Panc1 (cell line): ENCODE measurements at regions not wholly inside any gene's neighbourhood (a gene's known extent, or its start where the extent isn't known, plus 50 kb on each side); places are given as distances from the start of the nearest gene placed in this dataset.

Source experiments
- ATAC-seq: fragments of 200-7000 bp; cut with Tn5 transposase; 2 replicates; pipeline ENCODE4 v1.9.1; 2020; ENCODE audit warnings: mild to moderate bottlenecking, moderate library complexity
- BruUV-seq: library from RNA; stranded (reverse); fragments of 400-500 nt; replicated peaks from 2 replicates; lab custom pipeline; 2021; lab: Mats Ljungman, UMichigan
- CTCF ChIA-PET: fragments of 300-600 bp; sonication (Branson Sonifier 250); formaldehyde crosslinking; loops from one replicate; lab custom pipeline; 2022; ENCODE audit warnings: antibody characterized with exemption; lab: Charles Lee
- POLR2A ChIA-PET: fragments of 300-600 bp; sonication (Branson Sonifier 250); formaldehyde crosslinking; loops from one replicate; lab custom pipeline; 2022; ENCODE audit warnings: antibody characterized with exemption; lab: Charles Lee
- DNase-seq: peaks from one replicate; pipeline ENCODE4 v3.0.0-alpha.2; 2010; ENCODE audit warnings: low read depth, low spot score
- H3K27ac ChIP-seq: 2 replicates; pipeline ENCODE4 v1.5.1; 2011; ENCODE audit warnings: mild to moderate bottlenecking, low read length, inconsistent platforms
- H3K27me3 ChIP-seq: fragments of 200-500 bp; sonication (Bioruptor generic); 2 replicates; pipeline ENCODE4 v1.6.0; 2014; ENCODE audit warnings: low read length, inconsistent platforms; ENCODE audit not compliant: control insufficient read depth, insufficient read depth
- H3K36me3 ChIP-seq: fragments of 200-500 bp; sonication (Bioruptor generic); 2 replicates; pipeline ENCODE4 v1.5.1; 2014; ENCODE audit warnings: inconsistent platforms, mild to moderate bottlenecking, low read length, moderate library complexity; ENCODE audit not compliant: control insufficient read depth, insufficient read depth
- H3K4me1 ChIP-seq: 2 replicates; pipeline ENCODE4 v1.5.1; 2011; ENCODE audit warnings: inconsistent platforms, mild to moderate bottlenecking, low read length, moderate library complexity; ENCODE audit not compliant: control insufficient read depth, insufficient read depth
- H3K4me3 ChIP-seq, 2 experiments: 2 replicates each; pipeline ENCODE4 v1.5.1; 2011 to 2012; ENCODE audit warnings: low read depth in 2 of 2, low read length in 2 of 2, mild to moderate bottlenecking in 2 of 2, inconsistent platforms in 1 of 2, moderate library complexity in 1 of 2
- H3K9me3 ChIP-seq: fragments of 200-500 bp; sonication (Bioruptor generic); 2 replicates; pipeline ENCODE4 v1.5.1; 2014; ENCODE audit warnings: low read depth, mild to moderate bottlenecking, inconsistent platforms, low read length, moderate library complexity; ENCODE audit not compliant: control insufficient read depth, insufficient read depth
- POLR2AphosphoS5 ChIP-seq: IDR thresholded peaks from 2 replicates; pipeline ENCODE4 v1.6.1; 2012; ENCODE audit warnings: mild to moderate bottlenecking, low read depth, low read length, moderate library complexity
- REST ChIP-seq, 2 experiments: IDR thresholded peaks; 2 replicates each; pipeline ENCODE4 v1.6.1; 2011 to 2012; ENCODE audit warnings: low read depth in 2 of 2, control low read depth in 1 of 2, low read length in 1 of 2, mild to moderate bottlenecking in 1 of 2, moderate library complexity in 1 of 2; ENCODE audit not compliant: insufficient read depth in 1 of 2
- SIN3A ChIP-seq: IDR thresholded peaks from 2 replicates; pipeline ENCODE4 v1.6.1; 2012; ENCODE audit warnings: low read depth, mild to moderate bottlenecking, low read length, moderate library complexity, borderline replicate concordance; ENCODE audit not compliant: insufficient read depth
- TCF7L2 ChIP-seq: IDR thresholded peaks from 2 replicates; pipeline ENCODE4 v1.6.1; 2011; ENCODE audit warnings: mild to moderate bottlenecking, low read depth, low read length, inconsistent platforms
- in situ Hi-C: cut with HindIII; loops from 2 replicates; pipeline ENCODE4 v1.10.0; 2016; ENCODE audit warnings: low sequenced_read_pairs, low pct_unique_long_range_greater_than_20kb
- intact Hi-C: fragments of 100-400 bp; cut with micrococcal nuclease; formaldehyde crosslinking; loops from one replicate; pipeline ENCODE4 v1.10.0; 2022; ENCODE audit not compliant: unreplicated experiment
- TF ChIP-seq, protein P1 (sequence below): fragments of 450-650 bp; IDR thresholded peaks from 2 replicates; pipeline ENCODE4 v1.5.1; 2017; ENCODE audit warnings: mild to moderate bottlenecking

DNA sequence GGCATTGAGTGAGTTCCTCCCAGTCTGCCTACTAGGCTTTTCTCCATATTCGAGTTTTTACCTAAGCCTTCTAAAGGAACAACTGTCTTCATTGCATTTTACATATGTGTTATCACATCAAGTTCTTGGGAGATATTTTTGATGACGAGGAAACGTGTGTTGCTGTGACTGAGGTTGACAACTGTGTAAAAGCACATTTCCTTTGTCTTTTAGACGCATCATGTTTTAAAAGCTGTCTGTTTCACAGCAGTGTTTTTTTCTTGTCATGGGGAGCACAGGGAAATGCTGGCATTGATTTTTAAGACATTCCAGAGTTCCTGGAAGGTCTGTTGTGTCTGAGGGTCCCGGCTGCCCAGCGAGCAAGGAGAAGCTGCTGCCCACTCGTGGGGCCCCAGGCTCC lies 381.8 kb downstream of the DCDC2C start:
- ChIA-PET CTCF (no interaction called here), POLR2A (no interaction called here)
- in situ Hi-C loops (no loop called here), intact Hi-C loops (no loop called here)
- Histone ChIP-seq H3K4me1 (no peaks in the 10 kb centered on the region), H3K4me3 (no peak overlapping the region), H3K27ac (no peak overlapping the region), H3K27me3 (no peaks in the 10 kb centered on the region), H3K9me3 (no peaks in the 10 kb centered on the region), H3K36me3 (no peaks in the 10 kb centered on the region)
- DNase-seq (no peak), ATAC-seq (no peak)
- TF ChIP-seq POLR2AphosphoS5 (no peak), TCF7L2 (no peak), SIN3A (no peak), REST (IDR thresholded peaks at IDR 0.05; ENCODE audit: insufficient read depth in 1 of 2, low read depth in 2 of 2, low read length in 1 of 2) (no peak)
- TF ChIP-seq, protein P1, sequence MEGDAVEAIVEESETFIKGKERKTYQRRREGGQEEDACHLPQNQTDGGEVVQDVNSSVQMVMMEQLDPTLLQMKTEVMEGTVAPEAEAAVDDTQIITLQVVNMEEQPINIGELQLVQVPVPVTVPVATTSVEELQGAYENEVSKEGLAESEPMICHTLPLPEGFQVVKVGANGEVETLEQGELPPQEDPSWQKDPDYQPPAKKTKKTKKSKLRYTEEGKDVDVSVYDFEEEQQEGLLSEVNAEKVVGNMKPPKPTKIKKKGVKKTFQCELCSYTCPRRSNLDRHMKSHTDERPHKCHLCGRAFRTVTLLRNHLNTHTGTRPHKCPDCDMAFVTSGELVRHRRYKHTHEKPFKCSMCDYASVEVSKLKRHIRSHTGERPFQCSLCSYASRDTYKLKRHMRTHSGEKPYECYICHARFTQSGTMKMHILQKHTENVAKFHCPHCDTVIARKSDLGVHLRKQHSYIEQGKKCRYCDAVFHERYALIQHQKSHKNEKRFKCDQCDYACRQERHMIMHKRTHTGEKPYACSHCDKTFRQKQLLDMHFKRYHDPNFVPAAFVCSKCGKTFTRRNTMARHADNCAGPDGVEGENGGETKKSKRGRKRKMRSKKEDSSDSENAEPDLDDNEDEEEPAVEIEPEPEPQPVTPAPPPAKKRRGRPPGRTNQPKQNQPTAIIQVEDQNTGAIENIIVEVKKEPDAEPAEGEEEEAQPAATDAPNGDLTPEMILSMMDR: no peak
- BruUV-seq: no TSS peak

GRCh38 chr2:4090668-4091630 lies 387.6 kb downstream of the DCDC2C start:
- POLR2A ChIA-PET: interaction anchor here (0.6 kb wide), 1 partner anchor 1432 kb away, joined by 11 read pairs; no protein-coding TSS in a partner anchor
- Histone ChIP-seq H3K27me3 (no peaks in the 10 kb centered on the region), H3K27ac (no peak overlapping the region), H3K4me3 (no peak overlapping the region), H3K36me3 (no peaks in the 10 kb centered on the region), H3K9me3 (no peaks in the 10 kb centered on the region), H3K4me1 (no peaks in the 10 kb centered on the region)
- intact Hi-C loops: no loop called here
- CTCF ChIA-PET: no interaction called here
- no peak for ATAC-seq
- no TSS peak for BruUV-seq
- no peak for DNase-seq
- in situ Hi-C loops: no loop called here
- no peak for TF ChIP-seq POLR2AphosphoS5

GRCh38 chr2:4091869-4092268 lies 388.5 kb downstream of the DCDC2C start:
- no peaks in the 10 kb centered on the region for H3K9me3 ChIP-seq
- ATAC-seq: no peak

More at GRCh38 chr2:4091869-4092268, 388.5 kb downstream of the DCDC2C start:
- Histone ChIP-seq H3K27me3 (no peaks in the 10 kb centered on the region), H3K4me3 (no peak overlapping the region), H3K27ac (no peak overlapping the region), H3K4me1 (no peaks in the 10 kb centered on the region), H3K36me3 (no peaks in the 10 kb centered on the region)
- TF ChIP-seq, protein P1: no peak
- TF ChIP-seq POLR2AphosphoS5 (no peak), TCF7L2 (no peak), REST (IDR thresholded peaks at IDR 0.05; ENCODE audit: insufficient read depth in 1 of 2, low read depth in 2 of 2, low read length in 1 of 2) (no peak), SIN3A (no peak)
- in situ Hi-C loops: no loop called here
- POLR2A ChIA-PET: no interaction called here
- no TSS peak for BruUV-seq
- DNase-seq: no peak
- intact Hi-C loops: no loop called here
- CTCF ChIA-PET: no interaction called here
